NCI-H510A (cell line): ENCODE measurements at regions not wholly inside any gene's neighbourhood (a gene's known extent, or its start where the extent isn't known, plus 50 kb on each side); places are given as distances from the start of the nearest gene placed in this dataset.
"Not testable (repeated sequence)": the region's sequence is repeated elsewhere in the genome, so short reads cannot be mapped to it uniquely, and the experiment has no call there.

Source experiments
- DNase-seq: peaks from one replicate; lab custom pipeline; 2025; lab: John Stamatoyannopoulos, UW

DNA sequence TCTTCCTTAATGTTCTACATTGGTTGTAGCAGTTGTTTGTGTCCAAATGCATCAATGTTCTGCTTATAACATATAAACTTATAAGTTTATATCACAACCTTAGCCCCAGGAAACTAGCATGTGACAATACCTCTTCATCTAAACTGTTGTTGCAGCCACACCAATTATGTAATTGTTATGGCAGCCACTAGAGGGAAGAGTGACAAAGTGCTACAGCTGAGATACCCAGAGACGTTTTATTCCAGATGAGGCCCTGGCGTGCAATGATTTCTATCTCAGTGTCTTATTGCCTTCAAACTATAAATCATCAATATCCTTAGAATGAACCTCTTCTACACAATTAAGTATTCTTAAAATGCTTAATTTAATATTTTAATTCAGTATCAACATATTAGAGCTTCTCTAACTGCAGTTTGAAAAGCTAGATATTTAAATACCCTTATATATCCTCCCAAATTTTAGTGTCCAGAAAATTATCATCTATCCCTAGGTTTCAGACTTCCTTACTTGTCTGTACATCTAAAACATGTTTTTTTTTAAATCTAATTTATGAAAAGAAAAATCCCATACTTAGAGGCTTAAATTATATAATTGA, 171.6 kb downstream of the PCDH10 start:
- DNase-seq, result no peak

DNA sequence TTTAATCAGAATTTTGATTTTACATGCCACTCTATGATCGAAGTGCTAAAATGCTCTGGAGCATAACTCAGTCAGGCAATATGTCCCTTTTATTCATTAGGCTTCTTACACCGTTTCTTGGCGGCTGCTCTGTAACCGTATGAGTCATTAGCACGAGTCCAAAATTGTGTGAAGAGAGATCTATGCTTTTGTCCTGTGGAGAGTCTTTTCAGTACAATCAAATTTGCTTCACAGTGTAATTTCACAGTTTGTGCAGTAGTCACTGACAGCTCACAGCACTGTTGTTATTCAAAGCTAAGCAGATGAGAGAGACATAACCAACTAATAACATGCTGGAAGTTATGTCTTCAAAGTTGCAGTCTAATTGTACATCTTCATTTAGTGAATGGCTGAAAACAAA, 167.8 kb downstream of the PCDH10 start:
- DNase-seq, result no peak

DNA sequence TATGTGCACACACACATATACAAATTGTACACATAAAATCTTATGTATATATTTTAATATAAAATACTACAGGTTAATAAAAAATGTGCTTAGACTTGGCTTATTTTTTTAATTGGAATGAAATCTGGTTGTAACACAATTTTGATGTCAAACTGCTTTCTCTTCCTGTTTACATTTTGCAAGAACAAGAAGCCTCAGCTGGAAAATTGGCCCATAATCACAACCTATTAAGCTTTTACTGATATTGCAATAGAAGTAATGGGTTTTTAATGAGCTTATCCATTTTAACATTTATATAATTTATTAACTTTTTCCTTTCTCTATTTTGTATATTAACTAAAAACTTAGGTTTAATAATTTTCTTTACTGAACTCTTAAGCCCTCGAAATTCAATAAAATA, 165.9 kb downstream of the PCDH10 start:
- DNase-seq, result no peak

DNA sequence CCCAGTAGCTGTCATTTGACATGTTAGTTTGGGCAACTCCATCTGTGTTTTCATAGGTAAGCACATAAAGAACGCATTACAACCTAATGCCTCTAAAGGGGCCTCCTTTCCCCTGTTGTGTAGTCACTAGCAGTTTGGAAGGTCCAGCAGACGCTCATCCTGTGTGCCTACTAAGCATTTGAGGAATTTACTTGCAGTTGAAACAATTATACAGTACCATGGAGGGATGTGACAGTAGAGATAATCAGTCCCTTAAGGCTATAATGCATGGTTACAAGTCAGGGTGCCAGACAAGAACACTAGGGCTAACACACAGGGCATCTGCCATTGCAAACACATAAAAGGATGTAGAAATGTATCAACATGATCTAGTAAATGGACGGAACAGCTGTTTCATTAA, 138.3 kb downstream of the PCDH10 start:
- DNase-seq, result no peak

DNA sequence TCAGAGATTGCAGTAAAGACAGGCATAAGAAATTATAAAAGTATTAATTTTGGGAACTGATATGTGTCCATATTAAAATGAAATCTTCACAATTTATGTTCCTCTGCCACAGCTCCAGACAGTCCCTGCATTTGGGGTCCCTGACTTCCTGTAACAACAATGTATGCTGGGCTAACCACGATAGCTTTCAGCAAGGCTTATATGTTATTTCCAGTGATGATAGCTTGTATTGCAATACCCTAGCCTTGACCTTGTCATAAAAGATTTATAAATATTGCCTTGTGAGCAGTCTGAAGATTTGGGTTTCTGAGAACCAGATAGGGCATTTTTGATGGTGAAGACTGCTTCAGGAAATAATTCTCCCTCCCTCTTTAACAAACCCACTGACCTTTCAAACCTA, 129.5 kb downstream of the PCDH10 start:
- DNase-seq, result no peak

DNA sequence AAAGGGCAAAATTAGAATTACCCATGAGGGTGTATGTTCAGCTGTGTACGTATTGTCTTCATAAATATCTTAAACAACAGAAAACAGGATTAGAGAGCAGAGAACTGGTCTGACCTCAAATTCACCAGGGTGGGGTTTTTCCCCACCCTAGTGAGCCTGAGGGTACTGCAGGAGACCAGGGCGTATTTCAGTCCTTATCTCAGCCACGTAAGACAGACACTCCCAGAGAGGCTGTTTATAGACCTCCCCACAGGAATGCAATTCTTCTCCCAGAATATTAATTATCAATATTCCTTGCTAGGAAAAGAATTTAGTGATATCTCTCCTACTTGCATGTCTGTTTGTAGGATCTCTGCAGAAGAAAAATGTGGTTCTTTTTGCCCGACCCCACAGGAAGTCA, 128.8 kb downstream of the PCDH10 start:
- not testable (repeated sequence) for DNase-seq

DNA sequence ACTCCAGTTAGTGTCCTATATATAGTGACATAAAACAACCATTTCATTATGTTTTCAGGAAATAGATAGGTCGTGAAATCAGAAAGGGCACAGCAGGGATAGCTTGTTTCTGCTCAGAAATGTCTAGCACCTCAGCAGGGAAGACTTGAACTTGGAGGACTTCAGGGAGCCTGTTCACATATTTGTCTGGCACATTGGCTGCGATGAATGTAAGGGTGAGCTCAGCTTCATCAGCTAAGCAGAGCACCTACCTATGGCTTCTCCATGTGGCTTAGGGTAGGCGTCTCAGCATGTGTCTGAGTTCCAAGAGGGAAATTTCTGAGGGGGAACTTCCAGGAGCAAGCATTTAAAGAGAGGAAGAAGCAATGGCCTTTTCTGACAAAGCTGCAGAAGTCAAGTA, 126.2 kb downstream of the PCDH10 start:
- no peak for DNase-seq

DNA sequence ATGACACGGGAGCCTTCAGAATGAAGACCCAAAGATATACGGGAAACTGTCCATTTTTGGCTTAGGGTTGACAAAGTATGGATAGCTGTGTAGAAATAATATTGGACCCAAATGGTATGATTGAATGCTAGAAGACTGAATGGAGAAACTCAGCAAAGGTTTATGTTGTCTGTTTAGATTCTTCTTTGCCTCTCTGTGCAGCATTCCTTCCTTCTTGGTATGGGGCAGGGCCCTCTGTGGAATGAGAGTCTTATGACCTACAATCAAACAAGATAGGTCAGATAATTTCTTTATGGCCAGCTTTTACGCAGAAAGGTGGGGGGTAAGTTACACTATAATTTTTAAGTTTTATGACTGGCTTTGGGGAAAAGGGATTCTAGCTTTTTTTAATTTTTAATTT, 124.3 kb downstream of the PCDH10 start:
- DNase-seq, result no peak

DNA sequence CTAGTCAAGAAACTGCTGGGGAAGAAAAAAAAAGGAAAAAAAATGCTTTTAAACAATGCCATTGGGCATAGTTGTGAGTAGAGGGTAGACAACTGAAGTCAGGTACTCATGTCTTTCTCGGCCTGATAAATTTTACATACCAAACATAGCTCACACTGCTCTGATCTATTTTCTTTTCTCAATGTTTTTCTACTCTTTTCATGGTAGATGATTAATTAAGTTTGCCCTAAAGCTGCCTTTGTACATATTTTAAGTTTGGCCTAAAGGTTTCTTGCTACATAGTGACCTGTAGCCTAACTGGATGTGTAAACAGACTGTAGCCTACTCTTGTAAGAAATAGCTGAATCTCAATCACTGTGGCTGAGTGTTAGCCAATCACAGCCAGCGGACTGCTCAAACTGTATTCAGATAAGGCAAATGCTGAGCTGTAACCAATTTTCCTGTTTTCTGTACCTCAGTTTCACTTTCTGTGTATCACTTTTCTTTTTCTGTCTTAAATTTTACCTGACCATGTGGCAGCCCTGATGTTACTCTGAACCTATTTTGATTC, 121.0 kb downstream of the PCDH10 start:
- no peak for DNase-seq

DNA sequence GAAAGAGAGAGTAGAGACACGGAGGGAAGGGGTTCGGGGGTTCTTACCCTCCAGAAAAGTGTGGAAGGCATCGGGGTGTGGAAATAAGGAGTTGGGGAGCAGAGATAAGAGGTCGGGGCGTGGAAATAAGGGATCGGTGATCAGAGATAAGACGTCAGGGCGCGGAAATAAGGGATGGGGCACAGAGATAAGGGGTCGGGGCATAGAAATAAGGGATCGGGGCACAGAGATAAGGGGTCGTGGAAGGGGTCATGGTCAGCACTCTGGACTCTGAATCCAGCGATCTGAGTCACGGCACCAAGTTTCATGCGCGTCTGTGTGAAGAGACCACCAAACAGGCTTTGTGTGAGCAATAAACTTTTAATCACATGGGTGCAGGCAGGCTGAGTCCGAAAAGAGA, 119.1 kb downstream of the PCDH10 start:
- DNase-seq, result no peak

DNA sequence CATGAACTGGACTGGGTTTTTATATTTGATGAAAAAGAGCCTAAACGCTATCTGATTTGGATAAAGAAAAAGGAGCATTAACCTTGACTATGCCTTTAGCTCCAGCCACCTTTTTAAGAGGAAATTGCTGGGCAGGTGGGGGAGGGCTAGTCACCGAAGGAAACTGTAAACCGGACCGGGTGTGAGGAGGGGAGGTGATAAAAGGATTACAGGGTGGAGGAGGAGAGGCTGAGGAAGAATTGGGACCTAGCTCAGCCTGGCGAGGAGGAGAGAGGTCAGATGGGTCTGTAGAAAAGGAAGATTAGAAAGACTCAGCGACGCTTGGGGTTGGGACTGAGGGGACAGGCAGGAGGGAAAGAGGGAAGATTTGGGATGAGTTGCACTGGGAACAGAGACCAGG, 118.4 kb downstream of the PCDH10 start:
- DNase-seq, result not testable (repeated sequence)

DNA sequence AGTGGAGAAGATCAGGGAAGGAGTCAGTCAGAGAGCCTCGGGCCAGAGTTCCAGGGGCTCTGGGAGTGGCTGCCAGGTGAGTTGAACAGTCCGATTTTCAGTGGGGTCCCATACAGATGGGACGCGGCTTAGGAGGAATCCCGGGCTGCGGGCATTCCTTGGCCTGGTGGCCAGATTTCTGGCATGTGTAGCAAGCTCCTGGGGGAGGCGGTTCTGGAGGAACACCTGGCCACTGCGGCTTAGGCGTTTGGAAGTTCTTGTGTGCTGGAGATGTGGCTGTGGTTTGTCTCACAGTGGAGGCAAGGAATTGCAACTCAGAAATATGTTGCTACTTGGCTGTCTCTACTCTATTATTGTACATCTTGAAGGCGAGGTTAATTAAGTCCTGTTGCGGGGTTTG, 117.9 kb downstream of the PCDH10 start:
- not testable (repeated sequence) for DNase-seq

DNA sequence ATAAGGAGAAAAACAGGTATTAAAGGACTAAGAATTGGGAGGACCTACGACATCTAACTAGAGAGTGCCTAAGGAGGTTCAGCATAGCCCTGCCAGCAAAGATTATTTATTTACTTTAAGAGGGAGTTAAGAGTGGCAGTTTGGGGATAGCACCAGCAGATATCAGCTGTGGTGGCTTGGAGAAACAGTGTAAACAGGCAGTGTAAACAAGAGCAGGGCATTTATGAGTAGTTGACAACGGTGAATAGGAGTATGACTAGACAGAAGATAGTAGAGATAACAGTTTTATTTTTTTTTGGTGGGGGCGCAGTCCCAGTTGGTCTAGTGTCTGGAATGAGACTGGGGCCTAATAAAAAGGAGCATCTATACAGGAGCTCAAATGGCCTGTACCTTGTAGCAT, 115.2 kb downstream of the PCDH10 start:
- DNase-seq, result not testable (repeated sequence)

DNA sequence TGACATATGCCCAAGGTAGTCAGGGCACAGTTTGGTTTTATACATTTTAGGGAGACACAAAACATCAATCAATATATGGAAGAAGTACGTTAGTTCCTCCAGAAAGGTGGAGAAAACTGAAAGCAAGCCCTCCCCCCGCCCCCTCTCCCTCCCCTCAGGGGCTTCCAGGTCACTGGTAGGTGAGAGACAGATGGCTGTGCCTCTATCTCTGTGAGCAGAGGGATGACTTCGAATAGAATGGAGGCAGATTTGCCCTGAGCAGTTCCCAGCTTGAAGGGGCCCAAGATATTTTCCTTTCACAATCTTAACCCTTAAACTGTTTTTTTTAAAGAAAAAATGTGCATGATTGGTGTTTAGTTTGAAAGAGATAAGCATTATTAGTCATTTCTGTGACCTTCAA, 114.0 kb downstream of the PCDH10 start:
- no peak for DNase-seq

DNA sequence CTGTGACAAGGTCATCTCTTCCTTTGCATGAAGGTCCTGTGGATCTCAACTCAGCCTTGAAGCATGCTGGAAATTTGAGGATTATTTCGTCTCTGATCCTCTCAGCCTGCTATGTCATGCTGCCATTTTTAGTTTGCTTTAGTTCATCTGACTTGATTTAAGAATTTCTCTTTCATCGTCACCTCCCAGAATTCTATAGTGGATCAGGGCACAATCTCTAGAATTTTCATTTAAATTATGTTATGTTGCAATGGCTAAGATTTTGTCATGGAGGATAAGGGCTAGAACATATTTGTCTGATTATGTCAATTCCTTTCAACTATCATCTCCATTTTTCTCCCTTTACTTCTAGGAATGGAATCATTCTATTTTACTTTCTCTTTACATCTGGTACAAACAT, 98.8 kb downstream of the PCDH10 start:
- DNase-seq, result no peak

DNA sequence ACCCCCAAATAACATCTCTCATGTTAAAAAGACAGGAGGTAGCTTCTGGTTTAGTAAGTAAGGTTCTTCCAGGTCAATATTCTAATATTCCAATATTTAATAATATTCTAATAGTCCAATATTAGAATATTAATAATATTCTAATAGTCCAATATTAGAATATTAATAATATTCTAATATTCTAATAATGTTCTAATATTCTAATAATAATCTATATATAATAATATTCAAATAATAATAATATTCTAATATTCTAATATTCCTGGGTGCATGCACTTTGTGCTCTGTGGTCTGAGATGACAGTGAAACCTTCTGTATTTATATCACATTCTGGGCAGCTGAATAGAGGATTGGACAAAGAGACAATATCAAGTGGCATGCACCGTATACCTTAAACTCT, 96.1 kb downstream of the PCDH10 start:
- DNase-seq, result no peak
